ENCODE measurements at regions not wholly inside any gene's neighbourhood (a gene's known extent, or its start where the extent isn't known, plus 50 kb on each side); places are given as distances from the start of the nearest gene placed in this dataset.

- no peak for DNase-seq (ENCODE audit: low spot score)
- TF ChIP-seq CTCF (IDR thresholded peaks at IDR 0.05; ENCODE audit: borderline replicate concordance, control extremely low read depth, extremely low read depth, insufficient read depth, missing control alignments) = no peak
- in situ Hi-C loops (cut with MboI; ENCODE audit: low sequenced_read_pairs, unreplicated experiment) = no loop called here
Measured at GRCh38 chr2:11932962-11933361, 186.5 kb downstream of the LPIN1 start.

GRCh38 chr2:11933854-11934253, 187.4 kb downstream of the LPIN1 start:
- no peak for TF ChIP-seq CTCF (IDR thresholded peaks at IDR 0.05; ENCODE audit: borderline replicate concordance, control extremely low read depth, extremely low read depth, insufficient read depth, missing control alignments)
- DNase-seq (ENCODE audit: low spot score) = no peak
- in situ Hi-C loops (cut with MboI; ENCODE audit: low sequenced_read_pairs, unreplicated experiment) = no loop called here

- TF ChIP-seq CTCF (IDR thresholded peaks at IDR 0.05; ENCODE audit: borderline replicate concordance, control extremely low read depth, extremely low read depth, insufficient read depth, missing control alignments) = no peak
- in situ Hi-C loops (cut with MboI; ENCODE audit: low sequenced_read_pairs, unreplicated experiment) = no loop called here
- DNase-seq (ENCODE audit: low spot score) = no peak
Measured at GRCh38 chr2:11936761-11937160, 190.3 kb downstream of the LPIN1 start.

- in situ Hi-C loops (cut with MboI; ENCODE audit: low sequenced_read_pairs, unreplicated experiment) = no loop called here
- DNase-seq (ENCODE audit: low spot score) = no peak
- no peak for TF ChIP-seq CTCF (IDR thresholded peaks at IDR 0.05; ENCODE audit: borderline replicate concordance, control extremely low read depth, extremely low read depth, insufficient read depth, missing control alignments)
Measured at GRCh38 chr2:11938196-11938595, 191.8 kb downstream of the LPIN1 start.

GRCh38 chr2:11939523-11939922, 193.1 kb downstream of the LPIN1 start:
- in situ Hi-C loops (cut with MboI; ENCODE audit: low sequenced_read_pairs, unreplicated experiment) = no loop called here
- no peak for TF ChIP-seq CTCF (IDR thresholded peaks at IDR 0.05; ENCODE audit: borderline replicate concordance, control extremely low read depth, extremely low read depth, insufficient read depth, missing control alignments)
- no peak for DNase-seq (ENCODE audit: low spot score)

- TF ChIP-seq CTCF (IDR thresholded peaks at IDR 0.05; ENCODE audit: borderline replicate concordance, control extremely low read depth, extremely low read depth, insufficient read depth, missing control alignments) = no peak
- no peak for DNase-seq (ENCODE audit: low spot score)
- in situ Hi-C loops (cut with MboI; ENCODE audit: low sequenced_read_pairs, unreplicated experiment) = no loop called here
Measured at GRCh38 chr2:11940121-11940743, 193.8 kb downstream of the LPIN1 start.

All from GM13976 (cell line).